ENCODE measurements at regions not wholly inside any gene's neighbourhood (a gene's known extent, or its start where the extent isn't known, plus 50 kb on each side); places are given as distances from the start of the nearest gene placed in this dataset.

DNA sequence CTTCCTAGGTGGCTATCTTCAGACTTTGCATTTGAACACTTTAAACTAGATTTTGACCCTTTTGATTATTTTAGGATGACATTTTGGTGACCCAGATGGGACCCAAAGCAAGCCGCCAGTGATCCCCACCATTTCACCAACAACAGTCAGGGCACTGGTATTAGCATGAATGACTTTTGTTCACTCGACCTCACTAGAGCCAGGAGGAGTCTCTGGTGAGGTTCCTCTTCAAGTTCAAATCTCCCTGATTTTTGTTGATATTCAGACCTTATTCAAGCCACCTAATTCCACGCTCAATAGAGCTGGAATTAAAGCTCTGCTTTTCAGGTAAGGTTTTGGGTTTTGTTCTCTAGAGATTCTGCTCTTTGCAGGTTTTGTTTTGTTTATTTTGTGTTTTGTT is 202.3 kb downstream of the MREG start:
- no peak for TF ChIP-seq CTCF (IDR thresholded peaks at IDR 0.05; ENCODE audit: low read length)
- TF ChIP-seq EZH2 (IDR thresholded peaks at IDR 0.05; ENCODE audit: borderline replicate concordance, low read length): no peak
